ENCODE measurements at regions not wholly inside any gene's neighbourhood (a gene's known extent, or its start where the extent isn't known, plus 50 kb on each side); places are given as distances from the start of the nearest gene placed in this dataset.

DNA sequence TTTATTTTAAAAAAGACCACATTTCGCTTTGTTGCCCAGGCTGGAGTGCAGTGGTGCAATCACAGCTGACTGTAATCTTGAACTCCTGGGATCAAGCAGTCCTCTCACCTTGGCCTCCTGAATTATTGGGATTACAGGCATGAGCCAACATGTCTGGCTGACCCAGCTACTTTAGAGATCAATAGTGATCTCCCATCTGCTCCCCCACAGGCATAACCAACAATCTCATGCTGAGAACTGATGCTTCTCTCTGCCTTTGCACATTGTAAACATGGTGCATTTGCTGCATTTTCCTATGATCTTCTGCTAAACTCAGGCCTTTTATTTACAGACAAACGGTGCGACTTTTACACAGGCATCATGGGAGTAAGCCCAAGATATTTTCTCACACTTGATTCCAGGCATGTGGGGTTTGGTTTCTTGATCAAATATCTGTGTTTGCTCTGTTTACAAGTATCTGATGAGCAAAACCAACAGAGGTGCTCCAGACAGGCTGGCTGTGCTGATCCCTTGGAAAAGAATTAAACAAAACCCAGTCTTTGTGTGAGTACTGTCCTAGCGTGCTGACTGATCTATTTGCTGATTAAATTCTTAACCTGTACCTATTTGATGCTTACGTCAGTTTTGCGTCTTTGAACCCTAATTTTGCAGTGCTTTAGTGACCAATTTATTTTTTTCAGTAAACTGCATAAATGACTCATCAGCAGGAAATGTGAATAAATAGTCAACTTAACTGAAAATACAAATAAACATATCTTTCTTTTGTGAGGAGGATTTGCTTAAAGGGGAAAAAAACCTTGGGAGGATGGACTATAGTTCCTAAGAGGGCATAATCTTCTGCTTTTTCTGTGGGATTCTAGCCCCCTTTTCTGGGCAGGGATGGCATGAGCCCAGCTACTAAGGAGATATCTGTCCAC lies 191.7 kb upstream of the NR3C1 start (continued):
- TF ChIP-seq, protein P1, sequence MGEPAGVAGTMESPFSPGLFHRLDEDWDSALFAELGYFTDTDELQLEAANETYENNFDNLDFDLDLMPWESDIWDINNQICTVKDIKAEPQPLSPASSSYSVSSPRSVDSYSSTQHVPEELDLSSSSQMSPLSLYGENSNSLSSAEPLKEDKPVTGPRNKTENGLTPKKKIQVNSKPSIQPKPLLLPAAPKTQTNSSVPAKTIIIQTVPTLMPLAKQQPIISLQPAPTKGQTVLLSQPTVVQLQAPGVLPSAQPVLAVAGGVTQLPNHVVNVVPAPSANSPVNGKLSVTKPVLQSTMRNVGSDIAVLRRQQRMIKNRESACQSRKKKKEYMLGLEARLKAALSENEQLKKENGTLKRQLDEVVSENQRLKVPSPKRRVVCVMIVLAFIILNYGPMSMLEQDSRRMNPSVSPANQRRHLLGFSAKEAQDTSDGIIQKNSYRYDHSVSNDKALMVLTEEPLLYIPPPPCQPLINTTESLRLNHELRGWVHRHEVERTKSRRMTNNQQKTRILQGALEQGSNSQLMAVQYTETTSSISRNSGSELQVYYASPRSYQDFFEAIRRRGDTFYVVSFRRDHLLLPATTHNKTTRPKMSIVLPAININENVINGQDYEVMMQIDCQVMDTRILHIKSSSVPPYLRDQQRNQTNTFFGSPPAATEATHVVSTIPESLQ (CRISPR knock-in tag; conservative IDR thresholded peaks at IDR 0.05) = no peak
- TF ChIP-seq BRCA1 (CRISPR knock-in tag; IDR thresholded peaks at IDR 0.05) (no peak), ZNF33B (CRISPR knock-in tag; IDR thresholded peaks at IDR 0.05) (no peak), SCMH1 (CRISPR knock-in tag; IDR thresholded peaks at IDR 0.05; ENCODE audit: borderline replicate concordance) (no peak), SP4 (CRISPR knock-in tag; IDR thresholded peaks at IDR 0.05) (no peak), ZNF562 (CRISPR knock-in tag; IDR thresholded peaks at IDR 0.05; ENCODE audit: borderline replicate concordance) (no peak), ZNF431 (CRISPR knock-in tag; IDR thresholded peaks at IDR 0.05; ENCODE audit: borderline replicate concordance, low read depth) (peak; percentile 66; the same call in 1 of the 2 replicates), ERF (CRISPR knock-in tag; IDR thresholded peaks at IDR 0.05) (peak; percentile 58; the same call in 1 of the 2 replicates), HCFC1 (IDR thresholded peaks at IDR 0.05; ENCODE audit: low read depth, low read length) (no peak), CHD4 (IDR thresholded peaks at IDR 0.05; ENCODE audit: borderline replicate concordance, low read length) (peak; percentile 79), NBN (conservative IDR thresholded peaks at IDR 0.05) (no peak), ZNF343 (CRISPR knock-in tag; IDR thresholded peaks at IDR 0.05) (no peak), NFE2L1 (CRISPR knock-in tag; IDR thresholded peaks at IDR 0.05; ENCODE audit: borderline replicate concordance) (no peak), CEBPG (CRISPR knock-in tag; IDR thresholded peaks at IDR 0.05) (peak; percentile 79), SPEN (CRISPR knock-in tag; IDR thresholded peaks at IDR 0.05; ENCODE audit: low read depth) (no peak), TOPORS (CRISPR knock-in tag; IDR thresholded peaks at IDR 0.05) (no peak), FOXA1 (IDR thresholded peaks at IDR 0.05) (peak; percentile 51), FOXA1 (CRISPR knock-in tag; IDR thresholded peaks at IDR 0.05) (peak; percentile 88)
- TF ChIP-seq, protein P2, sequence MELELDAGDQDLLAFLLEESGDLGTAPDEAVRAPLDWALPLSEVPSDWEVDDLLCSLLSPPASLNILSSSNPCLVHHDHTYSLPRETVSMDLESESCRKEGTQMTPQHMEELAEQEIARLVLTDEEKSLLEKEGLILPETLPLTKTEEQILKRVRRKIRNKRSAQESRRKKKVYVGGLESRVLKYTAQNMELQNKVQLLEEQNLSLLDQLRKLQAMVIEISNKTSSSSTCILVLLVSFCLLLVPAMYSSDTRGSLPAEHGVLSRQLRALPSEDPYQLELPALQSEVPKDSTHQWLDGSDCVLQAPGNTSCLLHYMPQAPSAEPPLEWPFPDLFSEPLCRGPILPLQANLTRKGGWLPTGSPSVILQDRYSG (CRISPR knock-in tag; IDR thresholded peaks at IDR 0.05) = no peak
- TF ChIP-seq, protein P3, sequence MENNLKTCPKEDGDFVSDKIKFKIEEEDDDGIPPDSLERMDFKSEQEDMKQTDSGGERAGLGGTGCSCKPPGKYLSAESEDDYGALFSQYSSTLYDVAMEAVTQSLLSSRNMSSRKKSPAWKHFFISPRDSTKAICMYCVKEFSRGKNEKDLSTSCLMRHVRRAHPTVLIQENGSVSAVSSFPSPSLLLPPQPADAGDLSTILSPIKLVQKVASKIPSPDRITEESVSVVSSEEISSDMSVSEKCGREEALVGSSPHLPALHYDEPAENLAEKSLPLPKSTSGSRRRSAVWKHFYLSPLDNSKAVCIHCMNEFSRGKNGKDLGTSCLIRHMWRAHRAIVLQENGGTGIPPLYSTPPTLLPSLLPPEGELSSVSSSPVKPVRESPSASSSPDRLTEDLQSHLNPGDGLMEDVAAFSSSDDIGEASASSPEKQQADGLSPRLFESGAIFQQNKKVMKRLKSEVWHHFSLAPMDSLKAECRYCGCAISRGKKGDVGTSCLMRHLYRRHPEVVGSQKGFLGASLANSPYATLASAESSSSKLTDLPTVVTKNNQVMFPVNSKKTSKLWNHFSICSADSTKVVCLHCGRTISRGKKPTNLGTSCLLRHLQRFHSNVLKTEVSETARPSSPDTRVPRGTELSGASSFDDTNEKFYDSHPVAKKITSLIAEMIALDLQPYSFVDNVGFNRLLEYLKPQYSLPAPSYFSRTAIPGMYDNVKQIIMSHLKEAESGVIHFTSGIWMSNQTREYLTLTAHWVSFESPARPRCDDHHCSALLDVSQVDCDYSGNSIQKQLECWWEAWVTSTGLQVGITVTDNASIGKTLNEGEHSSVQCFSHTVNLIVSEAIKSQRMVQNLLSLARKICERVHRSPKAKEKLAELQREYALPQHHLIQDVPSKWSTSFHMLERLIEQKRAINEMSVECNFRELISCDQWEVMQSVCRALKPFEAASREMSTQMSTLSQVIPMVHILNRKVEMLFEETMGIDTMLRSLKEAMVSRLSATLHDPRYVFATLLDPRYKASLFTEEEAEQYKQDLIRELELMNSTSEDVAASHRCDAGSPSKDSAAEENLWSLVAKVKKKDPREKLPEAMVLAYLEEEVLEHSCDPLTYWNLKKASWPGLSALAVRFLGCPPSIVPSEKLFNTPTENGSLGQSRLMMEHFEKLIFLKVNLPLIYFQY (CRISPR knock-in tag; IDR thresholded peaks at IDR 0.05; ENCODE audit: borderline replicate concordance) = no peak
- TF ChIP-seq, protein P4, sequence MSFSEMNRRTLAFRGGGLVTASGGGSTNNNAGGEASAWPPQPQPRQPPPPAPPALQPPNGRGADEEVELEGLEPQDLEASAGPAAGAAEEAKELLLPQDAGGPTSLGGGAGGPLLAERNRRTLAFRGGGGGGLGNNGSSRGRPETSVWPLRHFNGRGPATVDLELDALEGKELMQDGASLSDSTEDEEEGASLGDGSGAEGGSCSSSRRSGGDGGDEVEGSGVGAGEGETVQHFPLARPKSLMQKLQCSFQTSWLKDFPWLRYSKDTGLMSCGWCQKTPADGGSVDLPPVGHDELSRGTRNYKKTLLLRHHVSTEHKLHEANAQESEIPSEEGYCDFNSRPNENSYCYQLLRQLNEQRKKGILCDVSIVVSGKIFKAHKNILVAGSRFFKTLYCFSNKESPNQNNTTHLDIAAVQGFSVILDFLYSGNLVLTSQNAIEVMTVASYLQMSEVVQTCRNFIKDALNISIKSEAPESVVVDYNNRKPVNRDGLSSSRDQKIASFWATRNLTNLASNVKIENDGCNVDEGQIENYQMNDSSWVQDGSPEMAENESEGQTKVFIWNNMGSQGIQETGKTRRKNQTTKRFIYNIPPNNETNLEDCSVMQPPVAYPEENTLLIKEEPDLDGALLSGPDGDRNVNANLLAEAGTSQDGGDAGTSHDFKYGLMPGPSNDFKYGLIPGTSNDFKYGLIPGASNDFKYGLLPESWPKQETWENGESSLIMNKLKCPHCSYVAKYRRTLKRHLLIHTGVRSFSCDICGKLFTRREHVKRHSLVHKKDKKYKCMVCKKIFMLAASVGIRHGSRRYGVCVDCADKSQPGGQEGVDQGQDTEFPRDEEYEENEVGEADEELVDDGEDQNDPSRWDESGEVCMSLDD (CRISPR knock-in tag; IDR thresholded peaks at IDR 0.05; ENCODE audit: borderline replicate concordance) = no peak; the same call in 1 of the 2 replicates

All from HepG2 (cell line).